Fibroblast of the conjunctiva (primary cell): ENCODE measurements at regions not wholly inside any gene's neighbourhood (a gene's known extent, or its start where the extent isn't known, plus 50 kb on each side); places are given as distances from the start of the nearest gene placed in this dataset.
A peak's percentile ranks its signal among the peaks of the same experiment; 100 is the strongest.

Experiments used
- DNase-seq: peaks from one replicate; pipeline ENCODE4 v3.0.0-alpha.2; 2010; ENCODE audit warnings: low read depth

DNA sequence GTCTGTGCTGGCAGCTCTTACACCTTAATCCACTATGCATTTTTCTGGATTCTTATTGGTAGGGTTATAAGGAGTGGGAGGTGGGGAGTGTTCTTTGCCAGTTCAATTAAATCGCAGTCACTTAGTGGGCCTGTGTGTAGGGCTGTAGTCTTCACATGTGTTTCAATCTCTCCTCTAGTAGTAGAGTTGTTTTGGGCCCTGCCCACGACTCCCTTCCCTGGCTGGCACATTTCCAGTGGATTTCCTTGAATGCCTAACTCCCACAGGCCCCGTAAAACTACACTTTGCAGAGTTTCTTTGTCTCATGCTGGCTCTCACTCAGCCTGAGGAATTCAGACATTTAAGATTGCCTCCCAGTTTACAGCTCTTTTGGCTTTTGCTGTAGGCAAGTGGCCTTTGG, 414.0 kb upstream of the OPRM1 start:
- DNase-seq = peak; percentile 16

- no peak for DNase-seq
Measured at GRCh38 chr6:153624528-153624927, 414.5 kb upstream of the OPRM1 start.

GRCh38 chr6:153623496-153623895, 415.5 kb upstream of the OPRM1 start:
- no peak for DNase-seq

- DNase-seq = no peak
Measured at GRCh38 chr6:153621491-153621890, 417.5 kb upstream of the OPRM1 start.

- DNase-seq = no peak
Measured at GRCh38 chr6:153621070-153621469, 418.0 kb upstream of the OPRM1 start.

- DNase-seq = no peak
Measured at GRCh38 chr6:153618371-153619322, 420.4 kb upstream of the OPRM1 start.

- no peak for DNase-seq
Measured at GRCh38 chr6:153616506-153616905, 422.5 kb upstream of the OPRM1 start.

DNA sequence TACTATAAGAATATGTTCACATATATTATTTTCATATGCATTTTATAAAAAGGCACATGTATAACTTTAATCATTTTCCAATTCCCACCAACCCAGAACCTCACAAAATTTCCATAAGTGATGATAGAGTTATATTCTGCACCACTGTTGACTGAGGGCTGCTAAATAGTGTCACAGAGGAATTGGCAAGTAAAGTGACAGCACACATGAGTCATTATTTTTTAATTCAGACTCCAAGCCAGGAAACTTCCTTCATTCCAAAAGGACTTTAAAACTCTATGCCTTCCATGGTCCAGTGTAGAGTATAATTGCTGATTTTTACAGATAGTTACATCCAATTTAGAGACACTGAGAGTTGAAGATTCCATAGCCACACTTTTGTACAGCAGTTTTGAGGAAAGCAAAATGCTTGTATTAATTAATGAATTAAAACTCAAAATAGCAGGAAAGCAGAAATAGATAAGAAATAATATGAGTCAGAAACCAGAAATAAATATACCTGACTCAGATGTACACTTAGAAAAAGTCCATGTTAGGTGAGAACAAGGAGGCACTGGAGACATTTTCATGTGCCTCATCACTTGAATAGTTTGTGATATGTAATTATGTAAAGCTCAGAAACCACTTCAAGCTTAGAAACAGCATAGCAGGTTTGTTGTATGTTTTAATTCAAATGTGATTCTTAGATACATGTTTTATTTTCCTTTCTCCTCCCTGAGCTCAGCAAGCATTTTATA, 425.2 kb upstream of the OPRM1 start:
- DNase-seq = no peak

DNA sequence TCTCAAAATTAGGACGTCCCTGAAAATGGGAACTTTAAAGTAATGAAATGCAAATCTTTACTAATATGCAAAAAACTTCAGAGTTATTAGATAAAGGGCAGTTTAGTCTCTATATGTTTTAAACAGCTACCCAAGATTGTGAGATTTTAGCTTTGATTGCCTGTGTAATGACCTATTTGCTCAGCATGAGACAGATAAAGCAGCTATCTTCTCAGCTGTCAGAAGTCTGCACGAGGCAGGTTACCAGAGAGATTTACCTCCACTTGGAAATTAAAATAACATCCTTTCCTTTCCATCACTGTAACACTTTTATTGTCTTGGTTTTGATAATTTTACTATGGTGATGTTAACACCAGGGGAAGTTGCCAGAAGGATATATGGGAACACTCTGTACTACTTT, 436.6 kb upstream of the OPRM1 start:
- DNase-seq = no peak

- DNase-seq = no peak
Measured at GRCh38 chr6:153599901-153600300, 439.1 kb upstream of the OPRM1 start.

DNA sequence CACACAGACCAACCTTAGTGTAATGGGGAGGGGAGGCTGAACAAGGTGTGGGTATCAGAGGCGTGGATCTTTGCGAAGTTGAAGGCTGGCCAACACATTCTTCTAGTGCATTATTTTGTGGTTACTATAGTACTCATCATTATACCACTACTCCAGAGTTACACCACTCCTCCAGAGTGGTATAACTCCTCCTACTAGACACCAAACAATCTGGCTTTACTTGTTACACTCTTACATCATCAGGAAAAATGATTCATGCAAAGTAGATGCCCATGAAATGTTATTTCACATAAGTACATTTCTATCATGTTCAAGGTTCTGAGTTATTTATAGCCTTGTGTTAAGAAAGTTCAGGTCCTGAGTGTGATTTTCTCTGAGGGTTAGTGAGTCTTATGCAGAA, 443.1 kb upstream of the OPRM1 start:
- DNase-seq = peak; percentile 10

GRCh38 chr6:153594871-153595270, 444.2 kb upstream of the OPRM1 start:
- DNase-seq = no peak

DNA sequence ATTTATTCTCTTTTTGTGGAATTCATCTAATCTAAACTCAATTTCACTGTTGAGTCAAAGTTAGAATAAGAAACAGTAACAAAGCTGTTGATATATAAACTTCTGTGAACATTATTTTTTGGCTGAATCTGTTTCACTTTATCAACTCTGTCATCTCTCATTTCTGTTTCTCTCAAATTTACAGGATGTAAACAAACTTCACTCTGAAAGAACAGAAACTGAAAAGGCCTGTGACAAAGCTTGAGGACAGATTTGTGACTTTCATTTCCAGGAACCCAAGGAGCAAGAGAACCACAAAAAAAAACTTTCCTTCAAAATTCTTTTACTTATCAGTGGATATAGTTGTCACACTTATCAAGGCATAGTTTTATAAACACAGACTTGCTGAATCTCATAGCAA, 447.9 kb upstream of the OPRM1 start:
- DNase-seq = no peak

DNA sequence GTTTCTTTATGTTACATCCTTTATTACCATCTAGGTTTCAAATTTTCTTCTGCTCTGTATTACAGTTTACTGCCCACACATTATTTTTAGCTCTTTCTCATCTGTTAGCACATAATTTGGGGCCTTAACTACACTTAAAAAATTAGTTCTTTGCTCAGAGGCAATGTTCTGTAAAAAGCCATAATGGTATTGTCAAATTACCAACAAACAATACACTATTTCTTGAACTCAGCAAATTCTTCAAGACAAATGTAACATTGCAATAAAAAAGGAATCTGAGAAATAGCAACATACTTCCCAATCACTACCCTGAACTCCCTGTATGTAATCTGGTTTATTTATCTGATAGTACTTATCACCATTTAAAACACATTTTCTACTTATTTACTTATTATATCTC, 448.6 kb upstream of the OPRM1 start:
- no peak for DNase-seq

DNA sequence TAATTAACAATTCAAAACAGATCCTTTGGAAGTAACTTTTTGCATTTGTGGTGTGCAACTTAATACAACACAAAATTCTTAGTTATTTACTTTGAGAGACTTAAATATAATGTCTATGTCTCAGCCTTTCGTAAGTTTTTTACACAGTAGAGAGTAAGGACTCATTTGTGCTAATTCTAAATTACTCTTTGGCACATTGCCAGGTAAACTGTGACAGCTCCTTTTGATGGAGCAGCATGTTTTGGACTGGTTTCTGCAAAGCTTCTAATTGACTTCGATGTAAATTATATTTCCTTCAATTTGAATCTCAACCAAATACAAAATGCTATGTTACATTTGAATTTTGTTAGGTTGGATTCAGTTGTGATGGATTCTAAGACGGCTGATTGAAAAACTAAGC, 450.7 kb upstream of the OPRM1 start:
- no peak for DNase-seq

DNA sequence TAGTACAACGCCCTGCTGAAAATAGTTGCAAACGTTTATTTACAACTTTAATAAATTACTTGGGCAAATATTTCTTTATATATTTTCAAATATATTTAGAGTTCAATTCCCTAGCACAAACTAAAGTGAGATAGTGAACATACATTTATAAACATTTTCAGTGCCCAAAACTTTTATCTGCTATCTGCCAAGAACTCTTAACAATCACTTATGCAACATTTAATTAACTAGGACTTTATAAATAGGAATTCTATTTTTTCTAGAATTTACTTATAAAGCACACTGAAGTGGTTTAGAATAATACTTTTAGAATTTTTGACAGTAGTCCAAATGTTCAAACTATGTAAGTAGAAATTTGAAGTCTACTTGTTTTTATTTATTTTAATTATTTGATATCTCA, 452.6 kb upstream of the RGS17 start:
- DNase-seq = no peak

DNA sequence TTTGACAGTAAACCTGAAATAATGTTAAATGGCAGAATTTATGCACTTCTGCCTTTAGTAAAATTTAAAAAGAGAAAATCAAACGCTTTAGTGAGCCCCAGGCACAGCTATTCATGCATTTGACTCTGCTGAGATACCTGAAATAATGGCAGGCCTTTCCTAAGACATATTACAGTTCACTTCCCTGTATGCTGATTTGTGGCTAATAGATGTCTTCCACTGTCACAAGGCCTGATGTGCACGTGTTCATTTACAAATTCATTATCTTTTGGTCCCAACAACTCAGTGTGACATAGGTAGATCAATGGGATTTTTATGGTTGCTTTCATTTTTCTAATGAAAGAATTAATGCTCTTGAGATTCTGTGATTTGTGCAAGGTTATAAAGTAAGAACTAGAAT, 449.7 kb upstream of the RGS17 start:
- no peak for DNase-seq

- DNase-seq = no peak
Measured at GRCh38 chr6:153575528-153575927, 444.4 kb upstream of the RGS17 start.

DNA sequence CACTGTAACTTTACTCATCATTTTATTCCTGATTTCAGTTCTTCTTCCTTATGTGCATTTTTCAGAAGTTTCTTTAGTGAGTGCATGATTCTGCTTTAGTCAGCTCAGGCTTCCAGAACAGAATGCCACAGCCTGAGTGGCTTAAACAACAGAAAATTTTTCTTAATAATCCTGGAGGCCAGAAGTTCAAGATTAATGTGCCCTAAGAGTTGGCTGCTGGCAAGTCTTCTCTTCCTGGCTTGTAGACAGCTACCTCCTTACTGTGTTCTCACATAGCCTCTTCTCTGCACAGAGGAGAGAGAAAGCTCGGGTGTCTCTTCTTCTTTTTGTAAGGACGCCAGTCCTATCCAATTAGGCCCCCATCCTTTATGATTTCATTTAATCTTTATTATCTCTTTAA, 443.1 kb upstream of the RGS17 start:
- DNase-seq = no peak

GRCh38 chr6:153572371-153572770, 441.3 kb upstream of the RGS17 start:
- DNase-seq = no peak

- DNase-seq = peak; percentile 23
Measured at GRCh38 chr6:153568628-153569027, 437.5 kb upstream of the RGS17 start.

- no peak for DNase-seq
Measured at GRCh38 chr6:153564803-153565202, 433.7 kb upstream of the RGS17 start.

GRCh38 chr6:153563001-153563400, 431.9 kb upstream of the RGS17 start:
- DNase-seq = no peak
